Epithelial cell of prostate (primary cell): ENCODE measurements at regions not wholly inside any gene's neighbourhood (a gene's known extent, or its start where the extent isn't known, plus 50 kb on each side); places are given as distances from the start of the nearest gene placed in this dataset.
"Not testable (repeated sequence)": the region's sequence is repeated elsewhere in the genome, so short reads cannot be mapped to it uniquely, and the experiment has no call there.

Source experiments
- DNase-seq: peaks from one replicate; pipeline ENCODE4 v3.0.0-alpha.2; 2011; ENCODE audit warnings: low read depth, low spot score
- H3K27ac ChIP-seq: fragments of 450-650 bp; 2 replicates; pipeline ENCODE4 v1.5.1; 2017; ENCODE audit warnings: mild to moderate bottlenecking

DNA sequence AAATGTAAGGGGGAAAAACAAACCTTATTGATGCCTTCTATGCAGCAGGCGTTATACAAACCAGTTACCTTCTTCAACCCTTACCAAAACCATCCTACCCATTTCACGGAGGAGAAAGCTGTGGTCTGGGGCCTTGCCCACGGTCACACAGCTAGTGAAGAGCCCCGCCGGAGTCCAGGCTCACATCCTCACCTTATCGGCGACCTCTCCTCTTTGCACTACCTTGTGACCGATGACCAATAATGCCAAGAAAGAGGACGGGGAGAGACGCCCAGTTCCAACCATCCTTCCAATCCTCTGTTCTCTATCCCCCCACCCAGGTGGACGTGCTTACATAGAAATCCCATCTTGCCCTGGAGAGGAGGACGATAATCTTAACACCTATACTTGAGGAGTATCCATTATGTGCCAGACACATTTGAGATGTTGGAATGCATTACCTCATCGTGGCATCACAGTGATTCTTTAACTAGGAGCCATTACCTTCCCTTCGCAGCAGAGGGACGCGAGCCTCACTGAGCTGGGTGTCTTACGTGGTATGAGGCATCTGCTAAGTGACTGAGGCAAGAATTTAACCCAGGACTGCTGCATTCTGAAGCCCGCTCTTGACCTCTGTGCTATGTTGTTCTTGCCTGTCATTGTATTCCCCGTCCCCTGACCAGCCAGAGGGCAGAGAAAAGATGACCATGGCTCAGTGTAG, 253.7 kb upstream of the B3GAT1 start:
- no peak overlapping the region for H3K27ac ChIP-seq
- DNase-seq: no peak

DNA sequence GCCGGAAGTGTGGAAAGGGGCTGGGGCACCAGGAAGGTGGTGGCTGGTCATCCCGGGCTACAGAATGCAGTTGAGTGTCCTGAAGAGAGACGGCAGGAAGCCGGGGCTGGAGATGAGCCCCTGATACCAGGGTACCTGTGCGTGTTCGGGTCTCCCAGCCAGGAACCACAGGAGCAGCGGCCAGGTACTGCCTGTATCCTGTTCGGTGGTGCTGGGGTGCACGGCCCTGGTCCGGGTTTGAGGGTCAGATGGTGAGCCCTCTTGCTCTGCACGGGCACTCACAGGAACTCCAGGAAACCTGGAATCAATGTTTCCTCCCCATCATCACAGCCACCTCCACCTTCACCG, 253.1 kb upstream of the B3GAT1 start:
- DNase-seq: no peak

DNA sequence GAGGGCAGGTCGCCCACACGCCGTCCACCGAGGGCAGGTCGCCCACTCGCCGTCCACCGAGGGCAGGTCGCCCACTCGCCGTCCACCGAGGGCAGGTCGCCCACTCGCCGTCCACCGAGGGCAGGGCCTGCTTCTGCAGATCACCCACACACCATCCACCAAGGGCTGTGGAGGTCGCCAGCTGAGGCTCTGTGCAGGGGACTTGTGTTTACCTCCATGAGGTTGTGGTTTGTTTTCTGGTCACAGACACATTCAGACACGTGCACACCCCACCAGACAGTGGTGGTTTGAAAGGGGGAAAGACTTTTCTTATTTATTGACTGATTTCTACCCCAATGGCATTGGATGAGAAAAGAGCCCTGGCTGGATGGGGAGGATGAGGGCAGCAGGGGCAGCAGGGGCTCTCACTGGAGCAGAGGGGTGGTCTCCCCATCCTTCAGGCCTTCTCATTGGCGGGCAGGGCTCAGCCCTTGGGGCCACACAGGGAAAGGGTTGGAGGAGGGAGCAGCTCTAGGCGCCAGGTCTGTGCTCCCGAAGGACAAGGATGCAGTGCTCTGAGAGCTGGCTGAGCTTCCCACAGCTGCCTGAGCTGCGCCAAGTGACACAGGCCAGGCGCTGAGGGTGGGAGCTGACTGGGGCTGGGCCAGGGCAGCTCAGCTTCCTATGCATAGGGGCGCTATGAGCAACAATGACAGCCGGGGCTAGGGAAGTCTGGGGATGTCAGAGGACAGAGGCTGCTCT, 252.6 kb upstream of the B3GAT1 start:
- no peak overlapping the region for H3K27ac ChIP-seq
- no peak for DNase-seq

More for the DNA sequence above, 253.1 kb upstream of the B3GAT1 start:
- H3K27ac ChIP-seq: no peak overlapping the region

DNA sequence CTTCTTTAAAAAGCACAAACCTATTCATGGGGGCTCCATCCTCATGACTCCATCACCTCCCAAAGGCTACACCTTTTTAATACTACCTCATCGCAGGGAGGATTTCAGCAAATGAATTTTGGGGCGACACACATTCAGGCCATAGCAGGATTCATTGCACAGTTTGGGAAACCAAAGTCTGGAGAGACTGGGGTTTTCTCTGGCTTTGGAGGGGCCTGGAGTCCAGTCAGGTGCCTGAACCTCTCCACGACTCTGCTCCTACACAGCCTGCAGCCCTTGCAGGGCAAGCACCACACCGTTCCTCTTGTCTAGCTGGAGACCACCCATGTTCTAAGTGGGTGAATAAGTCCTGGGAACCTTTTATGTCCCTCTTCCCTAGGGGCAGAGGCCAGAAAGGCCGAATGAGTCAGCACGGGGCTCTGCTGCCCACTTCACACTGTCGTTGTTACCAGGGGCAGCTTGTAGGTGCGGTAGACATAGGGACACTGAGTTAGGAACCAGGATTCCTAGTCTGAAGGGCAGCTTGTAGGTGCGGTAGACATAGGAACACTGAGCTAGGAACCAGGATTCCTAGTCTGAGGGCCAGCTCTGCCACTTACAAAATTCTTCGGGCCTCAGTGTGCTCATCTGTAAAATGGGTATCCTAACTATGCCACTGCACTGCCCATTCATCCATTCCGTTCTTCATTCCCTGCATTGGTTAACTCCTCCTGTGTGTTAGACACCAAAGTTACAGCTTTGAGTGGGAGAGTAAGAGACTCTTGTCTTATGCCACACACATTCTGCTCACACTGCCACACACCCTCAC, 251.7 kb upstream of the B3GAT1 start:
- DNase-seq: no peak
- no peak overlapping the region for H3K27ac ChIP-seq

DNA sequence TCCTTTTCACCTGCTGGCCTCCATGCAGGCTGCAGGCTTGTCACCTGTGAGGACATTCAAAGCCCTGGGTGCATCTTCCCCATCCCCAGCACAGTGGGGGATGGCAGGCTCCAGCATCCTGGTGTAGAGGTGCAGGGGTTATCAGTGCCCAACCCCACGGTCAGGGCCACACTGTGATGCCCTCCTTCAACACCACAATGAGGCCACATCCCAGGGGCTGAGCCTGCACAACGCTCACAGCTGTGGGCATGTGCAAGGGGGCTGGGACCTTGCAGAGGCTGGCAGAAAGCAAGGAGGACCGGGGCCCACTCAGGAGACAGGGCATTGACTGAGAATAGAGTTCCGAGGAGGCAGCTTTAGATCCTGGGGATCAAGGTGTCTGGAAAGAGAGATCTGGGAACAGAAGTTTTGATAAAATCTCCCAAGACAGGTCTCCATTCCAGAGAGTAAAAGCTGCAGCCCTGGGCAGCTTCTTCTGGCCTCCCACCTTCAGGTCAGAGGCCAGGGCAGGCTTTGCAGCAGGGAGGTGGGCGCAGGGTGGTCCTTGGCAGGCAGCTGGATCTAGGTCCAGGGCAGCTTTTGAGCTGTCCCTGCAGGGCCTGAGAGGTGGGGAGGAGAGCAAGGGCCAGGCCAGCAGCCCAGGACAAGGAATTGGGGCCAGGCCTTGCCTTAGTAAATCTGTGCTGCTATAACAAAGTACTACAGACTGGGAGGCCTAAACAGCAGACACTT, 250.8 kb upstream of the B3GAT1 start:
- DNase-seq: no peak
- no peak overlapping the region for H3K27ac ChIP-seq

DNA sequence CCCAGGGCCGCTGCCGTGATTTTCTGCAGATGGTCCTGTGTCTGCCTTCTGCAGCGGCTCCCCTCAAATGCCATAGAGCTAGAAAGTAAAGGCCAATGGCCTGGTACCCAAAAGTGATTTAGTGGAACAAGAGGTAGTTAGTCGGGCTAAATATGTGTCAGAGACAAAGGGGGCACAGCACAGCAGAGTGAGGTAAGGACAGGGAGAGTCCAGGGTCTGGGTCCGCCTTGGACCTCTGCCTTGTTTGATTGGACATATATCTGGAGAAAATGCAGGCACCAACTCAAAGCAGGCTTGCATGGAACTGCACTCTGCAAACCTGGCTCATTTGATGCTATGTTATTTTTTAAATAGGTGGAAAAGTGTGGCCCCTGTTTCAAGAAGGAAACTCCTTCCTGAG, 249.6 kb upstream of the B3GAT1 start:
- no peak overlapping the region for H3K27ac ChIP-seq
- DNase-seq: no peak

DNA sequence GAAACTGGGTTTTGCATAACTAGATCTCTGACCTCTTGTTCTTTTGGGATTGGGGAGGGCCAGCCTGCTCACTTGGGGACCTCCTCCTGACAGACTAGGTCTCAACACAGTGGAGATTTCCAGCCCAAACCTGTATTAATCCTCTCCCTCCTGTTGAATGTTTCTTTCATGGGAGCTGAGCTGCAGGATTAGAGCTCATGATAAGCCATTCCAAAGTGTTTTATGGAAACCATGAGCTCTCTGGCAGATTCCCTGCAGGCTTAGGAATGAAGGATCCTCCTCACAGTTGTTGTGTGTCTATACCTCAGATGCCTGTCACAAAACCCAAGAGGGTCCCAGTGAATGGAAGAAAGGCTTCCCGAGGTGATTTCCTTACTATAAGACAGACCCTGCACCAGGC, 248.4 kb upstream of the B3GAT1 start:
- no peak overlapping the region for H3K27ac ChIP-seq
- DNase-seq: no peak

DNA sequence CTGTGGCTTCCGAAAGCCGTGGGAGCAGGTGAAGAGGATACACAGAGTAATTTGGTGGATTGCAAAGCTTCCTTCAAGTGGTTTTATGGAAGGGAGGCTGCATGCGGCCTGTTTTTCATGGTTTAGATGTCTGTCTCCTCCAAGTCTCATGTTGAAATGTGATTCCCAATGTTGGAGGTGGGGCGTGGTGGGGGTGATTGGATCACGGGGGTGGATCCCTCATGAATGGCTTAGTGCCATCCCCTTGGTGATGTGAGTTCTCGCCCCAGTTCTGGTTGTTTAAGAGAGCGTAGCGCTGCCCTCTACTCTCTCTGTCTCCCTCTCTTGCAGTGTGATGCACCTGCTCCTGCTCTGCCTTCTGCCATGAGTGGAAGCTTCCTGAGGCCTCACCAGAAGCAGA, 247.8 kb upstream of the B3GAT1 start:
- no peak for DNase-seq
- no peak overlapping the region for H3K27ac ChIP-seq

DNA sequence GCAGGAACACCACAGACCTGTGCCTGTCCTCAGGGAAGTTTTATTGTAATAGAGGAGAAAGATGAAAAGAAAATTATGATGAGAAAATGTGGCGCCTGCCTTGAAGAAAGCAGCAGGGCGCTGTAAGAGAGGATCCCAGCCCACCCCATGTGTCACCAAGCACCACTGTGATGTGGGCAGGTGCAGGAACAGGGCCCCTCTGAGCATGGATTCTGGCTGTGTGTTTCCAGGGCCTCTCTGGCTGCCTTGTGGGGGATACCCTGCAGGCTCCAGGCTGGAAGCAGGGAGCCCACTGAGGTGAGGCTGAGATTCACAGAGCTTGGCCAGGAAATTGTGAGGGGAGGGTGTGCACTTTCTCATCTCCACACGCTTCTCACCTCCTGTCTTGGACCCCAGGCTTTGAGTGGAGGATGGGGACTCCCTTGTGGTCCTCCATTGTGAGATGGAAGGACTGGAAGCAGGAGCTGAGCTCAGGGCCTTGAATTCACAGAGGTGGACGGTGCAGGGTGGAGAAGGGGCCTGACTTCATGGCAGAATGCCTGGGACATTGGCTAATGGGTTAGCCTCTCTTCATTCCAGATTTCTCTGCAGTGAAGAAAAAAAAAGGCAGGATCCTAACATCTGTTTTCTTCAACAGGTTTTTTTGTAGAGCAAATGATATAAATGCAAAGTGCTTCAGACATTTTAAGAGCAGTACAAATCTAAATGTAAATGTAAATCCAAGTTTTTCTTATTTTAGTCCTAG, 246.6 kb upstream of the B3GAT1 start:
- no peak for DNase-seq
- no peak overlapping the region for H3K27ac ChIP-seq

DNA sequence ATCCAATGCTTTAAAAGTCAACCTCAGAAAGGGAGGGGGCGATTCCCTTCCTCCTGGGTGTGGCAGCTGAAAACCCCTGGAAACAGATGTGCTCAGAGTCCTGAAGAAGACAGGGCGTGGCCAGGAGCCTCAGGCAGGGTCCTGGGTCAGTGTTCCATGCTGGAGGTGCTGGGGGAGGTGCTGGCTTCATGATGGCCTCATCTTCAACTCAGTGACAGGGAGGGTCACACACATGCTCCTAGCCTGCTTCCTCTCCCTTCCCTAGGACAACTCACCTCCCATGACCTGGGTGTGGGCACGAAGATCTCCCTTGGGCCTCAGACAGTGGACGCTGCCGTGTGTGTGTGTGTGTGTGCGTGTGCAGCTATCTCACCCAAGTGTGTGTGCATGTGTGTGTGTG, 245.6 kb upstream of the B3GAT1 start:
- DNase-seq: no peak
- H3K27ac ChIP-seq: no peak overlapping the region

DNA sequence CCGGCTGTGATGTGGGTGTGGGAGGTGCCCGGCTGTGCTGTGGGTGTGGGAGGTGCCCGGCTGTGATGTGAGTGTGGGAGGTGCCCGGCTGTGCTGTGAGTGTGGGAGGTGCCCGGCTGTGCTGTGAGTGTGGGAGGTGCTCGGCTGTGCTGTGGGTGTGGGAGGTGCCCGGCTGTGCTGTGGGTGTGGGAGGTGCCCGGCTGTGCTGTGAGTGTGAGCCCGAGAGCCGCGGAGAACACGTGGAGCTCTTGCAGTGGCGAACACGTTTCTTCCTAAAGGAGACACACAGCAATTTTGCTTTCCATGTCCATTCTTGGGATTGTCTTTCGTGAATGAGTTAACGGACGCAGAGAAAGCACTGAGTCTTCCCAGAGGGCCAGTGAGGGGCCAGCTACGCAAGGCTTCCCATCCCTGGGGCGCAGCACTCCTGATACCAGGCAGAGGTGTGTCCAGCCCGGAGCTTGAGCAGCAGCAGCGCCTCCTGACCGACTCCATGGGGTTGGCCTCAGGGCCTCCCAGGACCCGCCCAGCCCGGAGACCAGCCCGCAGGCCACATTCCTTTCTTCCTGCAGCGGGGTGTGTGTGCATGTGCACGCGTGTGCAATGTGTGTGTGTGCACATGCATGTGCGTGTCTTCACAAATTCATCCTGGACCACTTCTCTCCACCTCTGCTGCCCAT, 245.0 kb upstream of the B3GAT1 start:
- no peak overlapping the region for H3K27ac ChIP-seq
- DNase-seq: no peak

DNA sequence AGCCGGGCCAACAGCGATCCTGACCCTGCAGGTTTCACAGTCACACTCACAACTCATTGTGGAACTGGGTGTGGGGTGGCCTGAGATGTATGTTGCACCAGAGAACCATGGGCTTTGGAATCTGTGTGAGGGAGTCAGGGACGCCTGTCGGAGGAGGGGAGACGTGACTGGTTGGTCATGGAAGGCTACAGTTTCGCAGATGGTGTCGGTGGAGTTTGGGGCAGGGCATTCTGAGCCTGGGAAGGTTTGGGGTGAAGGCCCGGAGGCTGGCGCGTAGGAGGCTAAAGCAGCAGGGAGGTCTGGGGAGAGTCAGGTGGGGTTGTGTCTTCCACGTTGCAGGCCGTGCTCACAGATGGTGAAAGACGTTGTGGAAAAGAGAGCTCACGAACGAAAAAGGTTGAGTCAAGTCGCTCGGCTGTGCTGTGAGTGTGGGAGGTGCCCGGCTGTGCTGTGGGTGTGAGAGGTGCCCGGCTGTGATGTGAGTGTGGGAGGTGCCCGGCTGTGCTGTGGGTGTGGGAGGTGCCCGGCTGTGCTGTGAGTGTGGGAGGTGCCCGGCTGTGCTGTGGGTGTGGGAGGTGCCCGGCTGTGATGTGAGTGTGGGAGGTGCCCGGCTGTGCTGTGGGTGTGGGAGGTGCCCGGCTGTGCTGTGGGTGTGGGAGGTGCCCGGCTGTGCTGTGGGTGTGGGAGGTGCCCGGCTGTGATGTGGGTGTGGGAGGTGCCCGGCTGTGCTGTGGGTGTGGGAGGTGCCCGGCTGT, 244.2 kb upstream of the B3GAT1 start:
- not testable (repeated sequence) for H3K27ac ChIP-seq, DNase-seq

DNA sequence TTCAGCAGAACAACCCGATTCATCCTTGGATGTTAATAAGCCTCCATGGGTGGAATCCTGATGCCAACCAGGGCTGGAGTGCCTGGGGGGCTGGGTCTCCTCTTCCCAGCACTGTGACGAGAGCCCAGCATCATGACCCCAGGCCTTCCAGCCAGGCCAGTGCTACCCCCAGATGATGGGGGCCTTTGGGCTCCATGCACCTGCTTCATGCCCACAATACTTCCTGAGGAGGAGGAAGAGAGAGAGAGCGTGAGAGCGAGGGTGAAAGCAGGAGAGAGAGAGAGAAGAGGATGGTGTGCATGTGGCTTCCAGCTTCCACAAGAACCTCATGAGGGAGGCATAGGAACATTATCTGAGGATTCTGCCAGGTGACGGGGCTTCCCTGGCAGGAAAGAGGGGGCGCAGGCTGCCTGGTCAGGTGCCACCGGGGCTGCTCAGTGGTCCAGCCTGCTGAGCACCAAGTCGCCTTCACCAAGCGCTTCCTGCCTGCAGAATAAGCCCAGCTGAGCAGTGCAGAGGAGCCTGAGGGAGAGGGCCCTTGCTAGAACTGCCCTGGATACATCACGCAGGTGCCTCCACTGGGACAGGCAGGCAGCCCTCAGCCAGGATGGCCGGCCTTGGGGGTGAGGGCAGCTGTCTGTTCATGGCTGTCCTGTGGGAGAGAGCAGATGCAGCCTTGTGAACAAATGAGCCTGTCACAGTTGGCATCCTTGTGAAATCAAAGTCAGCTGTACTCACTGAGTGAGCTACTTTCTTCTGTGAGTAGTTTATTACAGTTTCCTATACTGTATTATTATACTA, 243.3 kb upstream of the B3GAT1 start:
- no peak for DNase-seq
- no peak overlapping the region for H3K27ac ChIP-seq

DNA sequence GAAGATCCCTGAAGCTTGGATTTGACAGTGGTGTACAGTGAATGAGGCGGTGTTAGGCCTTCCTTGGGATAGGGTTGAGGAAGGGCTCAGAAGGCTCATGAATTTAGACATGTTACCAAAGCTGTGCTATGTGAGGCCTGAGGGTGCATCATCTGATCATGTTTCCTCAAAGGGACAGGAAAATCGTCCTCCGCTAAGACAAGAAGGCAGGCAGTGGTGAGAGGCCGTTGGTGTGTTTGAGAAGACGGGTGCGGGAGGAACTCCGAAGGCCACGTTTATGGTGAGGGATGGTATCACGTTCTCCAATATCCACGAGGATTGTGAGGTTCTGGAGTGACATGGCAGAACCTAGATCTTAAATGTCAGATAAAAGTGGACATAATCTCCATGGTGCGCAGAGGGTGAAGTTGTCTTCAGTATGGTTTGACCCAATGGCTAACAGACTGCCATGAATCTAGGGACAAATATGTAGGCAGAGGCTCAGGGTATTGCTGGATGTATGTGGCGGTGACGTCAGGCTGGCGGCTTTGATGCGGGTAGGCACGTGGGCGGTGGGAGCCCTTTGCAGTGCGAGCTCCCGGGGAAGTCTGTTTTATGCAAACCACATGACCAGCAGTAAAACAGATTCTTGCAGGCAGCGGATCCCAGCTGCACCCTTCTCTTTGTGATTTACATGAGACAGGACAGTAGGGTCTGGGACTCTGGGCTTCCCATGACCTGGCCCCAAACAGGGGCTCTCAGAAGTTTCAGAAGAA, 242.3 kb upstream of the B3GAT1 start:
- H3K27ac ChIP-seq: no peak overlapping the region
- no peak for DNase-seq

DNA sequence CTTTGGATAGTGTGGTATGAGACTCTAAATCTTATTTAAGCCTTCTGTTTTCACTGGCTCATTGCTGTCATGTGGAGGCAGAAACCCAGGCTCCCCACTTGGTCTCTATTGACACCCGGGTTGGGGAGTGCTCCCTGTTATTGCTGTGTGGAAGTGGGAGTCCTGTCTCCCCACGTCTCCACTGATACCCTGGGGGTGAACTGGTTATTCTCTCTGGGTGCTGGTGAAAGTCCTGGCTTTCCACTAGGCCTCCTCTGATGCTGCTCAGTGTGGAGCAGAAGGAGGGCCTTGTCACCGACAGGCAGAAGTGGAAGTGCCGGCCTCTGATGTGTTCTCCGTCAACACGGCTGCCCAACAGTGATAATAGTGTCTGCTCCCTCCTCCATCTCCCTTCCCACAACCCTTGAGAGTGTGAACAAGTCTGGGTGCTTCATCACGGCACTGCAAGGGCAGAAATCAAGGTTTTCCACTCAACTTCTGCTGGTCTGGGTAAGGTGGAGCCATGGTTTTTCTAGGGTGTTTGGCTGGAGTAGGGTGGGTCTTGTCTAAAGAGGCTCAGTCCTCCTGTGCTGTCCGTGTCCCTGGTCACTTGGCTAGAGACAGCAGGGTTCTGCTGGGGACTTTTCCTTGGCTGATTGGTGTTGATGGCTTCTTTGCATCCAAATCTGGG, 240.7 kb upstream of the B3GAT1 start:
- H3K27ac ChIP-seq: no peak overlapping the region

DNA sequence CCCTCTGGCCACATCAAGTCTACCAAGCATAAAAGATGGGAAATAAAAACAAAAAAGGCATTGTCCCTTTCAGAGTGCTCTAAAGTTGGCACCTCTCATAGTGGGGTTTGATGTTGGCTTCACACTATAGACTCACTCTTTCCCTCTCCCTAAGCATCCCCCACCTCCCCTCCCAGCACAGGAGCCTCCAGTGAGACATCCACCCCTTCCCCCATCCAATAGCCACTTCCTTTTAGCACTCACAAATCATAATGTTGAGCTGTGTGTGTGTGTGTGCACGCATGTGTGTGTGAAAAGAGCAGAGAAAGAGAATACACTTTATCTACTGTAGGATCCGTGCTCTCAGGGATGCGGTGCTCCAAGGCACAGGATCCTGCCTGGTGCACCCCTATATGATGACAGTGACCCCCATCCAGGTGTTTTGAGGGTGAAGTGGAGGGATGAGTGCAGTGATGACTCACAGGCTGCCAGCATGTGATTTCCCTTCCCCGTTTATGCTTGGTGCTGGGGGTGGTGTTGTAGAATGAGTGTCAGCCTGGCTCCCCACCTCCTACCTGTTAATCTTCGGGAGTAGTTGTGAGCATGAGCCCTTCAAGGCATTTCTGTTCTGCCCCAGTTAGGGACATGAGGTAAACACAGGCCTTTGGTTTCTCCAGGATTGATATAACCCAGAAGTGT, 235.2 kb upstream of the B3GAT1 start:
- H3K27ac ChIP-seq: no peak overlapping the region
- DNase-seq: no peak

More for the DNA sequence above, 240.7 kb upstream of the B3GAT1 start:
- no peak for DNase-seq
